HG02571 (cell line): ENCODE measurements at regions not wholly inside any gene's neighbourhood (a gene's known extent, or its start where the extent isn't known, plus 50 kb on each side); places are given as distances from the start of the nearest gene placed in this dataset.

Source experiments
- ATAC-seq: cut with Tn5 transposase; IDR thresholded peaks from one replicate; pipeline ENCODE4 v1.9.1; 2021; ENCODE audit warnings: mild to moderate bottlenecking, moderate library complexity; ENCODE audit not compliant: unreplicated experiment

GRCh38 chr1:96234299-96234698, 487.3 kb upstream of the PTBP2 start:
- no peak for ATAC-seq

GRCh38 chr1:96236156-96236739, 485.3 kb upstream of the PTBP2 start:
- ATAC-seq = no peak

- ATAC-seq = no peak
Measured at GRCh38 chr1:96238426-96238825, 483.2 kb upstream of the PTBP2 start.

- no peak for ATAC-seq
Measured at GRCh38 chr1:96240438-96240837, 481.1 kb upstream of the PTBP2 start.

GRCh38 chr1:96253246-96254035, 468.1 kb upstream of the PTBP2 start:
- ATAC-seq = no peak

GRCh38 chr1:96256130-96256790, 465.3 kb upstream of the PTBP2 start:
- ATAC-seq = no peak

GRCh38 chr1:96259399-96259798, 462.2 kb upstream of the PTBP2 start:
- no peak for ATAC-seq

- ATAC-seq = no peak
Measured at GRCh38 chr1:96281491-96281890, 440.1 kb upstream of the PTBP2 start.

- ATAC-seq = no peak
Measured at GRCh38 chr1:96290033-96290432, 431.6 kb upstream of the PTBP2 start.

GRCh38 chr1:96290801-96291200, 430.8 kb upstream of the PTBP2 start:
- ATAC-seq = no peak

GRCh38 chr1:96291468-96291867, 430.1 kb upstream of the PTBP2 start:
- no peak for ATAC-seq

- ATAC-seq = no peak
Measured at GRCh38 chr1:96292141-96292540, 429.4 kb upstream of the PTBP2 start.

- no peak for ATAC-seq
Measured at GRCh38 chr1:96296991-96297390, 424.6 kb upstream of the PTBP2 start.

- no peak for ATAC-seq
Measured at GRCh38 chr1:96306809-96307560, 414.6 kb upstream of the PTBP2 start.

- no peak for ATAC-seq
Measured at GRCh38 chr1:96308314-96308713, 413.3 kb upstream of the PTBP2 start.

- no peak for ATAC-seq
Measured at GRCh38 chr1:96309783-96310182, 411.8 kb upstream of the PTBP2 start.

GRCh38 chr1:96313216-96313615, 408.4 kb upstream of the PTBP2 start:
- ATAC-seq = no peak

GRCh38 chr1:96329121-96329520, 392.5 kb upstream of the PTBP2 start:
- ATAC-seq = no peak

- ATAC-seq = no peak
Measured at GRCh38 chr1:96331596-96331995, 390.0 kb upstream of the PTBP2 start.

GRCh38 chr1:96333522-96334235, 387.9 kb upstream of the PTBP2 start:
- no peak for ATAC-seq

GRCh38 chr1:96334236-96334557, 387.4 kb upstream of the PTBP2 start:
- ATAC-seq = no peak
